HG02623 (cell line): ENCODE measurements at regions not wholly inside any gene's neighbourhood (a gene's known extent, or its start where the extent isn't known, plus 50 kb on each side); places are given as distances from the start of the nearest gene placed in this dataset.
"Not testable (repeated sequence)": the region's sequence is repeated elsewhere in the genome, so short reads cannot be mapped to it uniquely, and the experiment has no call there.

Experiments used
- ATAC-seq: cut with Tn5 transposase; IDR thresholded peaks from one replicate; pipeline ENCODE4 v1.9.1; 2021; ENCODE audit warnings: moderate library complexity; ENCODE audit not compliant: unreplicated experiment

GRCh38 chr5:88092958-88093605, 175.6 kb downstream of the TMEM161B start:
- ATAC-seq, result no peak

- ATAC-seq, result no peak
Measured at GRCh38 chr5:88092358-88092757, 176.3 kb downstream of the TMEM161B start.

- ATAC-seq, result no peak
Measured at GRCh38 chr5:88090506-88090905, 178.1 kb downstream of the TMEM161B start.

- no peak for ATAC-seq
Measured at GRCh38 chr5:88089719-88090390, 178.8 kb downstream of the TMEM161B start.

- ATAC-seq, result no peak
Measured at GRCh38 chr5:88085462-88085861, 183.2 kb downstream of the TMEM161B start.

- no peak for ATAC-seq
Measured at GRCh38 chr5:88081877-88082276, 186.8 kb downstream of the TMEM161B start.

GRCh38 chr5:88063813-88064212, 204.8 kb downstream of the TMEM161B start:
- ATAC-seq, result no peak

GRCh38 chr5:88060194-88060593, 208.5 kb downstream of the TMEM161B start:
- no peak for ATAC-seq

GRCh38 chr5:88058625-88059024, 210.0 kb downstream of the TMEM161B start:
- no peak for ATAC-seq

- ATAC-seq, result not testable (repeated sequence)
Measured at GRCh38 chr5:88052468-88052867, 216.2 kb downstream of the TMEM161B start.

GRCh38 chr5:88051148-88051547, 217.5 kb downstream of the TMEM161B start:
- ATAC-seq, result no peak

GRCh38 chr5:88049737-88050136, 218.9 kb downstream of the TMEM161B start:
- no peak for ATAC-seq

GRCh38 chr5:88049156-88049555, 219.5 kb downstream of the TMEM161B start:
- ATAC-seq, result no peak

- no peak for ATAC-seq
Measured at GRCh38 chr5:88045931-88046461, 222.6 kb downstream of the TMEM161B start.

GRCh38 chr5:88045165-88045564, 223.5 kb downstream of the TMEM161B start:
- no peak for ATAC-seq

GRCh38 chr5:88034520-88034919, 234.1 kb downstream of the TMEM161B start:
- no peak for ATAC-seq

- ATAC-seq, result no peak
Measured at GRCh38 chr5:88033191-88033590, 235.5 kb downstream of the TMEM161B start.

GRCh38 chr5:88029011-88029410, 239.6 kb downstream of the TMEM161B start:
- no peak for ATAC-seq

- ATAC-seq, result no peak
Measured at GRCh38 chr5:88021141-88021540, 247.5 kb downstream of the TMEM161B start.

- not testable (repeated sequence) for ATAC-seq
Measured at GRCh38 chr5:88014984-88015383, 253.7 kb downstream of the TMEM161B start.

- no peak for ATAC-seq
Measured at GRCh38 chr5:88000877-88001276, 267.8 kb downstream of the TMEM161B start.

- ATAC-seq, result no peak
Measured at GRCh38 chr5:87997662-87998061, 271.0 kb downstream of the TMEM161B start.
